DOHH2 (cell line): ENCODE measurements at regions not wholly inside any gene's neighbourhood (a gene's known extent, or its start where the extent isn't known, plus 50 kb on each side); places are given as distances from the start of the nearest gene placed in this dataset.

Experiments
- H3F3A ChIP-seq: fragments of 200-600 bp; sonication (generic), shearing (Covaris generic); 2 replicates; pipeline ENCODE4 v1.6.0; 2016; ENCODE audit warnings: antibody characterized with exemption, mild to moderate bottlenecking; ENCODE audit not compliant: control insufficient read depth, insufficient read depth
- H3K27ac ChIP-seq: fragments of 200-600 bp; sonication (generic); 2 replicates; pipeline ENCODE4 v1.5.1; 2014; ENCODE audit warnings: low read depth, mild to moderate bottlenecking, low read length, moderate library complexity
- H3K27me3 ChIP-seq: fragments of 200-600 bp; sonication (generic); 2 replicates; pipeline ENCODE4 v1.6.1; 2014; ENCODE audit warnings: mild to moderate bottlenecking, low read length, mixed read lengths; ENCODE audit not compliant: control insufficient read depth
- H3K36me3 ChIP-seq: fragments of 200-600 bp; sonication (generic); 2 replicates; pipeline ENCODE4 v1.6.1; 2014; ENCODE audit warnings: mild to moderate bottlenecking, low read length, moderate library complexity, mixed read lengths; ENCODE audit not compliant: control insufficient read depth
- H3K4me1 ChIP-seq: fragments of 200-600 bp; sonication (generic); 2 replicates; pipeline ENCODE4 v1.6.1; 2014; ENCODE audit warnings: mild to moderate bottlenecking, low read length, mixed read lengths; ENCODE audit not compliant: control insufficient read depth
- H3K4me2 ChIP-seq: fragments of 200-600 bp; sonication (generic); 2 replicates; pipeline ENCODE4 v1.6.0; 2014; ENCODE audit warnings: mild to moderate bottlenecking, low read length, moderate library complexity
- H3K4me3 ChIP-seq: fragments of 200-600 bp; sonication (generic); 2 replicates; pipeline ENCODE4 v1.5.1; 2014; ENCODE audit warnings: mild to moderate bottlenecking, low read length, mixed read lengths
- H3K79me2 ChIP-seq: fragments of 200-600 bp; sonication (generic); 2 replicates; pipeline ENCODE4 v1.6.1; 2014; ENCODE audit warnings: mild to moderate bottlenecking, low read length, mixed read lengths; ENCODE audit not compliant: control insufficient read depth
- H3K9me2 ChIP-seq: fragments of 200-600 bp; sonication (generic); replicated peaks from 2 replicates; pipeline ENCODE4 v1.6.1; 2014; ENCODE audit warnings: mild to moderate bottlenecking, low read length, mixed read lengths; ENCODE audit not compliant: control insufficient read depth
- H3K9me3 ChIP-seq: fragments of 200-600 bp; sonication (generic); 2 replicates; pipeline ENCODE4 v1.6.1; 2014; ENCODE audit warnings: antibody characterized with exemption, low read length, mixed read lengths; ENCODE audit not compliant: control insufficient read depth, insufficient read depth
- H4K20me1 ChIP-seq: fragments of 200-600 bp; sonication (generic); 2 replicates; pipeline ENCODE4 v1.6.0; 2014; ENCODE audit warnings: low read depth, mild to moderate bottlenecking, antibody characterized with exemption, low read length, moderate library complexity; ENCODE audit not compliant: control insufficient read depth, insufficient read depth
- CTCF ChIP-seq: fragments of 200-600 bp; sonication (generic); IDR thresholded peaks from one replicate; pipeline ENCODE4 v1.5.1; 2014; ENCODE audit warnings: antibody characterized with exemption, mild to moderate bottlenecking, low read depth, low read length; ENCODE audit not compliant: poor library complexity, severe bottlenecking
- EZH2phosphoT487 ChIP-seq: fragments of 200-600 bp; sonication (generic); IDR thresholded peaks from 2 replicates; pipeline ENCODE4 v1.6.1; 2017; ENCODE audit warnings: borderline replicate concordance, mild to moderate bottlenecking, antibody characterized with exemption, low read length, moderate library complexity, mixed read lengths

GRCh38 chr3:40658305-40658704, 133.5 kb downstream of the ZNF621 start:
- Histone ChIP-seq H3K9me2 (no peaks in the 10 kb centered on the region), H3F3A (no peaks in the 10 kb centered on the region), H4K20me1 (no peaks in the 10 kb centered on the region), H3K79me2 (no peaks in the 10 kb centered on the region), H3K36me3 (no peaks in the 10 kb centered on the region), H3K4me1 (no peaks in the 10 kb centered on the region), H3K9me3 (no peaks in the 10 kb centered on the region), H3K27me3 (no peaks in the 10 kb centered on the region; the same call in 1 of the 2 replicates), H3K4me3 (no peak overlapping the region), H3K27ac (no peak overlapping the region), H3K4me2 (no peak overlapping the region)
- TF ChIP-seq EZH2phosphoT487: no peak
- no peak for TF ChIP-seq CTCF

GRCh38 chr3:40660554-40660953, 135.8 kb downstream of the ZNF621 start:
- Histone ChIP-seq H3K36me3 (no peaks in the 10 kb centered on the region), H3K79me2 (no peaks in the 10 kb centered on the region), H3K4me3 (no peak overlapping the region), H4K20me1 (no peaks in the 10 kb centered on the region), H3K4me2 (no peak overlapping the region), H3F3A (no peaks in the 10 kb centered on the region), H3K27me3 (no peaks in the 10 kb centered on the region; the same call in 1 of the 2 replicates), H3K27ac (no peak overlapping the region), H3K9me3 (no peaks in the 10 kb centered on the region), H3K4me1 (no peaks in the 10 kb centered on the region), H3K9me2 (no peaks in the 10 kb centered on the region)
- TF ChIP-seq EZH2phosphoT487 (no peak), CTCF (no peak)

GRCh38 chr3:40661284-40661683, 136.5 kb downstream of the ZNF621 start:
- TF ChIP-seq EZH2phosphoT487 (no peak), CTCF (no peak)
- Histone ChIP-seq H3K4me2 (no peak overlapping the region), H3K9me3 (no peaks in the 10 kb centered on the region), H4K20me1 (no peaks in the 10 kb centered on the region), H3F3A (no peaks in the 10 kb centered on the region), H3K9me2 (no peaks in the 10 kb centered on the region), H3K27ac (no peak overlapping the region), H3K36me3 (no peaks in the 10 kb centered on the region), H3K27me3 (no peaks in the 10 kb centered on the region; the same call in 1 of the 2 replicates), H3K4me3 (no peak overlapping the region), H3K79me2 (no peaks in the 10 kb centered on the region), H3K4me1 (no peaks in the 10 kb centered on the region)

GRCh38 chr3:40663280-40663679, 138.5 kb downstream of the ZNF621 start:
- Histone ChIP-seq H3K27ac (no peak overlapping the region), H3K36me3 (no peaks in the 10 kb centered on the region), H3K27me3 (no peaks in the 10 kb centered on the region; the same call in 1 of the 2 replicates), H3K4me1 (no peaks in the 10 kb centered on the region), H3K9me2 (no peaks in the 10 kb centered on the region), H3K4me2 (no peak overlapping the region), H3K79me2 (no peaks in the 10 kb centered on the region), H3K9me3 (no peaks in the 10 kb centered on the region), H4K20me1 (no peaks in the 10 kb centered on the region), H3F3A (no peaks in the 10 kb centered on the region), H3K4me3 (no peak overlapping the region)
- TF ChIP-seq CTCF: no peak
